ENCODE measurements at regions not wholly inside any gene's neighbourhood (a gene's known extent, or its start where the extent isn't known, plus 50 kb on each side); places are given as distances from the start of the nearest gene placed in this dataset.

- intact Hi-C loops (cut with micrococcal nuclease; ENCODE audit: unreplicated experiment) = no loop called here
- H3K4me1 ChIP-seq (ENCODE audit: insufficient read depth, low read length, poor library complexity, severe bottlenecking) = no peaks in the 10 kb centered on the region
- peaks cover 74% of the 10 kb centered on the region for H3K27me3 ChIP-seq (replicated peaks; ENCODE audit: insufficient read depth, low read depth, low read length, poor library complexity)
- peaks cover 3% of the 10 kb centered on the region for H3K9me3 ChIP-seq (ENCODE audit: low read depth, low read length, poor library complexity, severe bottlenecking)
- TF ChIP-seq, protein P1, sequence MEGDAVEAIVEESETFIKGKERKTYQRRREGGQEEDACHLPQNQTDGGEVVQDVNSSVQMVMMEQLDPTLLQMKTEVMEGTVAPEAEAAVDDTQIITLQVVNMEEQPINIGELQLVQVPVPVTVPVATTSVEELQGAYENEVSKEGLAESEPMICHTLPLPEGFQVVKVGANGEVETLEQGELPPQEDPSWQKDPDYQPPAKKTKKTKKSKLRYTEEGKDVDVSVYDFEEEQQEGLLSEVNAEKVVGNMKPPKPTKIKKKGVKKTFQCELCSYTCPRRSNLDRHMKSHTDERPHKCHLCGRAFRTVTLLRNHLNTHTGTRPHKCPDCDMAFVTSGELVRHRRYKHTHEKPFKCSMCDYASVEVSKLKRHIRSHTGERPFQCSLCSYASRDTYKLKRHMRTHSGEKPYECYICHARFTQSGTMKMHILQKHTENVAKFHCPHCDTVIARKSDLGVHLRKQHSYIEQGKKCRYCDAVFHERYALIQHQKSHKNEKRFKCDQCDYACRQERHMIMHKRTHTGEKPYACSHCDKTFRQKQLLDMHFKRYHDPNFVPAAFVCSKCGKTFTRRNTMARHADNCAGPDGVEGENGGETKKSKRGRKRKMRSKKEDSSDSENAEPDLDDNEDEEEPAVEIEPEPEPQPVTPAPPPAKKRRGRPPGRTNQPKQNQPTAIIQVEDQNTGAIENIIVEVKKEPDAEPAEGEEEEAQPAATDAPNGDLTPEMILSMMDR (conservative IDR thresholded peaks at IDR 0.05; ENCODE audit: low read depth, low read length) = no peak
- TF ChIP-seq EZH2 (IDR thresholded peaks at IDR 0.05; ENCODE audit: borderline replicate concordance, low read depth, low read length, poor library complexity, severe bottlenecking) = no peak
- ChIA-PET POLR2A (ENCODE audit: low non-redundant PET) (no interaction called here), CTCF (no interaction called here)
- H3K4me3 ChIP-seq (ENCODE audit: low read depth, low read length, poor library complexity, severe bottlenecking) = no peak overlapping the region
- no peaks in the 10 kb centered on the region for H3K36me3 ChIP-seq (ENCODE audit: insufficient read depth, low read length, poor library complexity, severe bottlenecking)
- H3K27ac ChIP-seq (ENCODE audit: low read depth, low read length, poor library complexity, severe bottlenecking) = no peak overlapping the region
- no TSS peak for BruUV-seq (replicated peaks)
- no peak for DNase-seq (ENCODE audit: low spot score)
These were observed 303.8 kb downstream of the TMEM121 start for GRCh38 chr14:105830171-105830570.

DNA sequence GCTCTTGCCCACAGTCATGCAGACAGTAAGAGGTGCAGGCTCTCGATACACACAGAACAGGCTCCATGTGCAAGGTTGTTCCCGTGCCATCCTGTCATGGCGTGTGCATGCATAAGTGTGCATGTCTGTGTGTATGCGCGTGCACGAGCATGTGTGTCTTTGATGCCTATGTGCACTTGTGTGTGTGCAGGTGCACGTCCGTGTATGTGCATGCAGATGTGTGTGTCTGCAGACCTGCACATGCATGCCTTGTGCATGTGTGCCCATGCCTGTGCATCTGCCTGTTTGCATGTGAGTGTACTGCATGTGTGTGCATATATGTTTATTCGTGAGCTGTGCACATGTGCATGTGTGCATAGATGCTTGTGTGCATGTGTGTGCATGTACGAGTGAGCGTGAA, 309.8 kb downstream of the TMEM121 start:
- H3K27me3 ChIP-seq (replicated peaks; ENCODE audit: insufficient read depth, low read depth, low read length, poor library complexity) = peaks cover 56% of the 10 kb centered on the region
- ChIA-PET CTCF (no interaction called here), POLR2A (ENCODE audit: low non-redundant PET) (no interaction called here)
- H3K9me3 ChIP-seq (ENCODE audit: low read depth, low read length, poor library complexity, severe bottlenecking) = no peaks in the 10 kb centered on the region
- H3K4me3 ChIP-seq (ENCODE audit: low read depth, low read length, poor library complexity, severe bottlenecking) = no peak overlapping the region
- no peak for DNase-seq (ENCODE audit: low spot score)
- H3K4me1 ChIP-seq (ENCODE audit: insufficient read depth, low read length, poor library complexity, severe bottlenecking) = no peaks in the 10 kb centered on the region
- no TSS peak for BruUV-seq (replicated peaks)
- H3K36me3 ChIP-seq (ENCODE audit: insufficient read depth, low read length, poor library complexity, severe bottlenecking) = no peaks in the 10 kb centered on the region
- TF ChIP-seq EZH2 (IDR thresholded peaks at IDR 0.05; ENCODE audit: borderline replicate concordance, low read depth, low read length, poor library complexity, severe bottlenecking) = no peak
- TF ChIP-seq, protein P1 (conservative IDR thresholded peaks at IDR 0.05; ENCODE audit: low read depth, low read length) = no peak
- H3K27ac ChIP-seq (ENCODE audit: low read depth, low read length, poor library complexity, severe bottlenecking) = no peak overlapping the region
- intact Hi-C loops (cut with micrococcal nuclease; ENCODE audit: unreplicated experiment) = no loop called here

DNA sequence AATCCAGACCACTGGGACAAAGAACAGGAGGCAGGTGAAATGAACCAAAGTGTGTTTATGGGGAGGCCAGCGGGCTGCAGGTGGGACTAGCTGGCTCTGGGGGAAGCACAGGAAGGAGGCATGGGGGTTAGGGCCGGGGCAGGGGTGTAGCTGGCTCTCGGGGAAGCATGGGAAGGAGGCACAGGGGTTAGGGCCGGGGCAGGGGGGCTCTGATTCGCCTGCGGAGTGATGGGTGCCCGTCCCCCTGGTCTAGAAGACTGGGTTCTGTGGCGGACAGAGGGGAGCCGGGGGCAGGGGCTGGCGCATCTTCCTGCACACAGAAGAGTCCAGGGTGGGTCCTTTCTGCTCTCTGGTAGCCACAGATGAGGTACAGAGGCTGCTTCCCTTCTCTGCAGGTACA, 310.3 kb downstream of the TMEM121 start:
- BruUV-seq (replicated peaks) = no TSS peak
- no peaks in the 10 kb centered on the region for H3K9me3 ChIP-seq (ENCODE audit: low read depth, low read length, poor library complexity, severe bottlenecking)
- H3K4me1 ChIP-seq (ENCODE audit: insufficient read depth, low read length, poor library complexity, severe bottlenecking) = no peaks in the 10 kb centered on the region
- intact Hi-C loops (cut with micrococcal nuclease; ENCODE audit: unreplicated experiment) = no loop called here
- DNase-seq (ENCODE audit: low spot score) = no peak
- ChIA-PET CTCF (no interaction called here), POLR2A (ENCODE audit: low non-redundant PET) (no interaction called here)
- H3K27ac ChIP-seq (ENCODE audit: low read depth, low read length, poor library complexity, severe bottlenecking) = no peak overlapping the region
- H3K36me3 ChIP-seq (ENCODE audit: insufficient read depth, low read length, poor library complexity, severe bottlenecking) = no peaks in the 10 kb centered on the region
- no peak for TF ChIP-seq EZH2 (IDR thresholded peaks at IDR 0.05; ENCODE audit: borderline replicate concordance, low read depth, low read length, poor library complexity, severe bottlenecking)
- TF ChIP-seq, protein P1 (conservative IDR thresholded peaks at IDR 0.05; ENCODE audit: low read depth, low read length) = no peak
- no peak overlapping the region for H3K4me3 ChIP-seq (ENCODE audit: low read depth, low read length, poor library complexity, severe bottlenecking)
- peaks cover 56% of the 10 kb centered on the region for H3K27me3 ChIP-seq (replicated peaks; ENCODE audit: insufficient read depth, low read depth, low read length, poor library complexity)
